Loucy (cell line): ENCODE measurements at regions not wholly inside any gene's neighbourhood (a gene's known extent, or its start where the extent isn't known, plus 50 kb on each side); places are given as distances from the start of the nearest gene placed in this dataset.

Source experiments
- CTCF ChIP-seq: fragments of 200-600 bp; sonication (generic); conservative IDR thresholded peaks from 2 replicates; pipeline ENCODE4 v1.5.1; 2014; ENCODE audit warnings: mild to moderate bottlenecking, antibody characterized with exemption, low read length
- EZH2phosphoT487 ChIP-seq: fragments of 200-600 bp; IDR thresholded peaks from 2 replicates; pipeline ENCODE4 v1.6.1; 2018; ENCODE audit warnings: antibody characterized with exemption, mild to moderate bottlenecking, moderate library complexity, borderline replicate concordance

GRCh38 chr4:4721636-4722035, 137.8 kb upstream of the MSX1 start:
- TF ChIP-seq CTCF (no peak), EZH2phosphoT487 (no peak)
